ENCODE measurements at regions not wholly inside any gene's neighbourhood (a gene's known extent, or its start where the extent isn't known, plus 50 kb on each side); places are given as distances from the start of the nearest gene placed in this dataset.

DNA sequence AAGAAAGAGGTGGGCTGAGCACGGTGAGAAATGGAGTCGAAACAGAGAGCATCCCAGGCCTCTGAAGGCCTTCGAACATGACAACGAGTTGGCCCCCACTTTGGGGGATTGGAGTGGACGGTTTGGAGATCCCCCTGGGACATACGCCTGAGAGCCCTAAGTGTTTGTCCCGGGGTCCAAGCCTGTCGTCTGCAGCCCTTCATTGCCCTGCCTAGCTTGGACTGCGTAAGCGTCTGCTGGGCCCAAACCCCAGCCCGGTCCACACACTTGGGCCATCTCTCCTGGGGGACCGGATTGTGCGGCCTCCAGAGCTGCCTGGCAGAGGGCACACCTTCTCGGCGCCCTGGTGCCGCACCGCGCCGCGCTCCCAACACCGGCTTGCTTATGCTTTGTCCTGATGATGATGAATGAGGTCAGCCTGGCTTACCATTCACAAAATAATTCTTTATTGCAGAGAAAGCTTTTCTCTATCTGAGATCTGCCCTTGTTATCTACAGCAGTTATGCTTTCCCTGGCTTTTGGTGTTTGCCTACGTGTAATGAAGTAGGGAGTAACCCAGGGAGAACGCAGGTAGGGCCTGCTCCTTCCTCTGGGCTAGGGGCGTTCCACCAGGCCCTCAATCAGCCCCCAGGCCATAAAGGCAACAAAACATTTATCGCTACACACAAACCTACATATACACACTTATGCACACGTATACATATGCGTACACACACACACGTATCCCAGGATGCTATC, 85.9 kb upstream of the PPARA start:
- intact Hi-C loops (cut with micrococcal nuclease): no loop called here

- intact Hi-C loops (cut with micrococcal nuclease): loop anchor here (5.0 kb wide), 1 partner anchor 393 kb away; the partner anchor contains the start of gene ATXN10
Observed at GRCh38 chr22:46064966-46065666, 85.2 kb upstream of the PPARA start.

GRCh38 chr22:46065691-46066454, 84.5 kb upstream of the PPARA start:
- intact Hi-C loops (cut with micrococcal nuclease): loop anchor here (5.0 kb wide), 1 partner anchor 394 kb away; the partner anchor contains the start of gene ATXN10

DNA sequence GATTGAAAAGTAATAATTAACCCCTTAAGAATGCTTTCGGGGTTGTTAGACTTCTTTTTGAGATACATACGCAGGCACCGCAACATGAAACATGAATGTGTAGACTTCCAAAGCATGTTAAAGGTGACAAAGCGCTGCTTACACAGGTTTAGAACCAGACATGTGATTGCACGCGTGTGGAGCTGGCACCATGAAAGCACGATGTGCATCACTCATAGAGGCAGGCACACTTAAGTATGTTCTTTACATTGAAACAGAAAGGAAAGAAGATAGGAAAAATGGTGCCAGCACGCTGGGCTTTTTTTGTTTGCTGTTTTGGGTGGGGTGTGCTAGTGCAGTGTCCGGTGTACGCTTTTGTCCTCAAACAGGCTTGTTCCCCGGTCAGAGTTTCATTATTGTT, 83.6 kb upstream of the PPARA start:
- intact Hi-C loops (cut with micrococcal nuclease): loop anchor here (5.0 kb wide), 1 partner anchor 394 kb away; the partner anchor contains the start of gene ATXN10

DNA sequence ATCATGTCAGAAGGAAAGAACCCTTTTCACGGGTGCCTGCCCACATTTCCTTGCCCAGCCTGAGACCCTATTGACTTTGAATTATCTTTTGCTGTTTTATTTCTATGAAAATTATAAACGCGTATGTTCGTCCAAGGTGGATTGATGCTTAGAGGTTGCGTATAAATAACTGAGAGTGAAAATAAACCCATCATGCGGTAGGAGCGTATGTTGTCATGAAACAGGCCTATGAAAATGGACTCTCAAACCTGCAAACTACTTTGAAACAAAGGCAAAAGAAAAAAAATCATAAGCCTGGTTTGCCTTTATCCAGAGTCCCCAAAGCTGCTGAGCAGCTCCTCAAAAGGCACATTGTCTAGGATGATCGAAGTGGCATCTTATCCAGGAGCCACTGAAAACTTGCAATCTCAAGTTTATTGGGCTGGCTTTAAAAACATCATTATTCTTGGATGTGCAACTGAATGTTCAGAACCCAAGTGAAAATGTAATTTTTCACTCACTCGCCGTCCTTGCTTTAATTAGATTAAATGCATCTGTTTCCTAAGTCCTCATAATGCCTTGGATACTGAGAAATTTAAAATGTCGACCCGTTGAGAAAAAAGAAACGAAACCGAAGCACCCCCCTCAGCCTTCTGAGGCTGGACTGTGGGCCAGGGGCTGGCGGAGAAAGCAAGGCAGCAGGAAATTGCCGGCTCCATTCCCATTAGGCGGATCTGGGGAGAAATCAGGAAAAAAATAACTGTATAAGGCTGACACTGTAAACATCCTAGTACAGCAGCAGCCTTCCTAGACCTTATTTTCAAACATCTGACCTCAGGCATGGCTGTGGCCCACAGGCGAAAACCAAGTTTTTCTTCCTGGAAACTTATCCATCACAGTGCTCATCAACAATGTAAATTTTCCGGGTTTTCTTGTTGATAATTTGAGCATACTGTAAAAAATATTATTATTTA, 82.9 kb upstream of the PPARA start:
- intact Hi-C loops (cut with micrococcal nuclease): loop anchor here (2.0 to 5.0 kb wide), 3 partner anchors 13 to 395 kb away; partner anchors contain the start of gene ATXN10

DNA sequence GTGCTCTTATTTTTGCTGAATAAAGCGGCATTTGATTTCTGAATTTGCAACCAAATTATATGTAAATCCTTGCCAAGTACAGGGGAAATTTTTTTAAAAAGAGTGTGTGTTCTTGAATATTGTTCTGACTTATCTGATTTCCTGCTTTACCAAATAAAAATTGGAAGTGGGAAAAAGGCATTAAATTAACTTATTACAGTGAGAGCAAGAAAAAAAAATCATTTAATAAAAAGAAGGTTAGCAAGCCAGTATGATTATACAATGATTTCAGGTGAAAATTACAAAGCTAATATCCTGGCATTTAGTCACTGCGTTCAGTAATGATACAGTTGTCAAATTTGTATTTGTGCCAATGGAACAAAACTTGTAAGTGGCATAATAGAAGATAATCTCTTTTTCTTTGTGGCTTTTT, 82.1 kb upstream of the PPARA start:
- intact Hi-C loops (cut with micrococcal nuclease): loop anchor here (2.0 to 5.0 kb wide), 3 partner anchors 13 to 396 kb away; partner anchors contain the start of gene ATXN10

GRCh38 chr22:46068593-46069491, 81.5 kb upstream of the PPARA start:
- intact Hi-C loops (cut with micrococcal nuclease): loop anchor here (1.0 to 5.0 kb wide), 4 partner anchors 11 to 397 kb away; partner anchors contain the start of gene ATXN10

DNA sequence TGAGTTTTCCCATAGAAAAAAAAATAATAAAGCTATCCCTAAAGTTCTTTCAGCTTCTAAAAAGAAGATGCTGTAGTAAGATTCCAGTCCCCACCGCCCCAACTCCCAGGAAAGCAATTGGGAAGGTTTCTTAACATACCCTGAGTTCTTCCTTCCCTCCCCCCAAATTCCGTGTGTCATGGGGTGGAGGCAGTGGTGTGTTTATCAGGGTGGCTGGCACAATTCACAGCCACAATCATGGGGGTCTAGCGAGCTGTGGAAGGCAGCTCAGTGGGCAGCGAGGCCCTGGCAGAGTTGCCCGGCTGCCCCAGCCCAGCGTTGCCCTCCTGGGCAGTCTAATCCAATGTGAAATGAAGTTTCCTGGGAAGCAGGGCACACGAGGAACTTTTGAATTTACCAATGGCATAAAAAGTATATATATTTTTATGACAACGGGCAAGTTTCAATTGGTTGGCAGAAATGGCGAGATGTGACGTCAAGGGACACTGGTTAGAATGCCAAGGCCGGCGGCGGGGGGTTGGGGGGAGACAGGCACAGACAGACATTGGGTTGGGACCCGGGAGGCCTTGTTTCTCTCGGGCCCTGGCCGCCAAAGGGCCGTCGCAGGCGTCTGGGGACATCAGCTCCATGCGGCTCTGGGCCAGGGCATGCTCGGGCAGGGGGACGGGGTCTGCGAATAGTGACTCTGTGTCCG, 80.7 kb upstream of the PPARA start:
- intact Hi-C loops (cut with micrococcal nuclease): loop anchor here (1.0 to 5.0 kb wide), 4 partner anchors 11 to 397 kb away; partner anchors contain the start of gene ATXN10

GRCh38 chr22:46070215-46070802, 80.0 kb upstream of the PPARA start:
- intact Hi-C loops (cut with micrococcal nuclease): no loop called here

DNA sequence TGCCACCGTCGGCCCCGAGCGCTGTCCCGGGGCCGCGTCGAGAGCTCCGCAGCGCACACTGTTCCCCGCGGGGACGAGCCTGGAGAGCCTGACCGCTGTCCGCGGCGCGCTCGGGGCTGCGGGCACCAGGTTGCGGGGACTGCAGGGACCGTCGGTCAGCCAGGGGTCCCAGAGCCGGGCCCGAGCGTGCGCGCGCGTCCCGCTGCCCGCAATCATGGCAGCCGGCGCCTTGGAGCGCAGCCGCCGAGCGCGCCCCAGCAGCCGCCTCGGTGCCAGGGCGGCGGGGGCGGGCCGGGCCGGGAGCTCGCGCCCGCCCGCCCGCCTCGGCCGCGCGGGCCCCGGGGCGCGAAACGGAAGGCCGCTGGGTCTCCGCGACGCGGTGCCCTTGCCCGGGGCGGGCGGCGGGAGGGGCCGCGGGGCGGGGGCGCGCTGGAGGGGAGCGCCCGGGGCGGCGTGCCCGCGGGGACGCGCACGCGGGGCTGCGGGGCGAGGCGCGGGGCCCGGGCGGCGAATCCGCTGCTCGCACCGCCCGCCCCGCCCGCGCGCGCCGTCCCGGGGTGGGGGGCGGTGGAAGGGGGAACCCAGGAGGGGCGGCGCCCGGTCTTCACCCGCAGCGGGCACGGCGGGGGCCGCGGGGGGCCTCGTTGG, 79.4 kb upstream of the PPARA start:
- intact Hi-C loops (cut with micrococcal nuclease): no loop called here

DNA sequence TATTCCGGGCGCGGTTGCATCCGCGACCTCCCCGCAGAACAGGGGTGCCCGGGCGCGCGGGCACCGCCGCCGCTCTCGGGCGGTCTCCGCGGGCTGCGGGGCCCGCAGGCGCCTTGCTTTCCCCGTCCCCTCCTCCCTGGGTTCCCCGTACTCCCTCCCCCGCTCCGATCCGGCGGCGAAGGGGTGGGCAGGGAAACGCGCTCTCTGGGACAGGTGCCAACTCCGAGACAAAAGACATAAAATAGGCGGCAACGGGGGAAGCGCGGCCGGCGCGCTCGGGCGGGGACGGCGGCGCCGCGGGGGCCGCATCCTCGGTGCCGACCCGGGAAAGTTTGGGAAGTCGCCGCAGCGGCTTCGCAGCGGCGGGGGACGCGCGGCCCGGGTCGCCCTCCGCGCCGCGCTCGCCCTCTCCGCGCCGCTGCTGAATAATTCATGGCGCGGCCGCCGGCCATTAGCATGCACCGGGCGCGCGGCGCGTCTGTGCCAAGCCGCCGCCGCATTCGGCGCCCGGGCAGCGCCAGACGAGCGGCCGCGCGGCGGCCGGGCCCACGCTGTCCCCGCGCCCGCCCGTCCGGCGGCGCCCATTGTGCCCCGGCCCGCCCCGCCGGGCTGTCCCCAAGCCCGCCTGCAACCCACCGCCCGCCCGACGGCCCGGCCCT, 78.7 kb upstream of the PPARA start:
- intact Hi-C loops (cut with micrococcal nuclease): loop anchor here (1.0 kb wide), 1 partner anchor 36 kb away; no protein-coding TSS in a partner anchor

DNA sequence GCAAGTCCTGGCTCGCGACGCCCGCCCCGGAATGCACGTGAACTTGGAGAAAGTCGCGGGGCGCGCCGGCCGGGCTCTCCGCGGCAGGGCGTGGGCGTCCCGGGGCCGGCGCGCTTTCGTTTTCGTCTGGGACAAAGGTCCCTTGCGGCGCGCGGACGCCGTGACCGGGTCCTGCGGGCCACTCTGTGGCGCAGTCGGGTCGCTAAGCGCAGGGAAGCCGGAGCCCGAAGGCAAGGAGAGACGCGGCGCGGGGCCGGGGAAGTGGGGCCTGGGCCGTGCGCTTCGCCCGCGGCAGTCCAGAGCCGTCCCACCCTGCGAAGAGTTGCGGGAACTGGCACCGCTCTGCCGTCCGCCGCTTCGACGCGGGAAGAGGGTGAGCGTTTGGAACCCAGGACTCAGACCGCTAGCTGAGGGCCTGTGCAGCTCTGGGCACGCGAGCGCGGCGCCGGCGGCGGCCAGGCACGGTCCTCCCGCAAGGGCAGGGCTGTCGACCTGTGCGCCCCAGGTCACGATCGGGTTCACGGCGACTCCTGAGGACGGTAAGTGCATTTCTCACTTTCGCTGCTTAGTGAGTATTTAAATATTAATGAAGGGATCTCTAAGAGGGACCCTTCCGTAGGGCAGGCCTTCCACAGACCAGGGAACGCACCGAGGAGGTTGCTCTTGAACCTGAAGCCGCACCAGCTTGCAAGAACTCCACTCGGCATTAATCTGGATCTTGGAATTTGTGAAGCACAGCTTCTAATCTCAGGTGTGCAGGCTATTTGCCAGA, 78.0 kb upstream of the PPARA start:
- intact Hi-C loops (cut with micrococcal nuclease): loop anchor here (1.0 kb wide), 1 partner anchor 37 kb away; no protein-coding TSS in a partner anchor

GRCh38 chr22:46072981-46073682, 77.2 kb upstream of the PPARA start:
- intact Hi-C loops (cut with micrococcal nuclease): loop anchor here (1.0 kb wide), 1 partner anchor 38 kb away; no protein-coding TSS in a partner anchor

DNA sequence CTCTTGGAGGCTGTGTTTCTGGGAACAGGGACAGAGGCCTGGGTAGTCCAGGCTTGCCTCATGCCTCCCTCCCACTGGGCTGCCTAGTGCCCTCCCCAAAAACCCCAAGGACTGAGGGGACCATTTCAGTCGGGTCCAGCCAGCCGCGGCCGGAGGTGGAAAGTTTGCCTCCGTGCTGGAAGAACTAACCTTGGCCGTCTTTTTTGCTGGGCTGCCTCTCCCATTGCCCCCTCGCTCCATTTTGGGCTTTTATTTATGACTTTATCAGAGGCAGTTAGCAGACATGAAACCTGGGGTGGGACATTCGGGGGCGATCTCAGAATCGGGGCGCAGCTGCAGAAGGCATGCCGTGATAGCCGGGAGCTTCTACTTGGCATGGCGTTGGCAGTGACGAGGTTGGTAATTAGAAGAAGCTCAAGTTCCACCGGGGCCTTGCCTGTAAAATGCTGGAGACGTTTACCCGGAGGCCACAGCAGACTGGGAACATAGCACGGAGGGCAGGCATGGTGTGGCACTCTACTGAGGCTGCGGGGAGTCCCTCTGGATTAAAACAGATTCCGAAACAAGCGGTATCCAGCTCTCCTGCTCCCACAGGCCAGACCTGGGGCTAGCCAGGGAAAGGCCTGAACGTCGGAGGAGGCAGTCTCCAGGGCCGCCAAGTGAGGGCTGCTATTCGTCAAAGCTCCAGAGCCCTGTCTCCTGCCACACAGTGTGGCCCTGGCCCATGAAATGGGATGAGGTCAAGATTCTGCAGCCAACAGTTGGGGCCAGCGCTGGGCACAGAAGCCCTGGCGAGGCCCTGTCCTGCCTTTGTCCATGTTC, 76.4 kb upstream of the PPARA start:
- intact Hi-C loops (cut with micrococcal nuclease): no loop called here
